COLO668 (cell line): ENCODE measurements at regions not wholly inside any gene's neighbourhood (a gene's known extent, or its start where the extent isn't known, plus 50 kb on each side); places are given as distances from the start of the nearest gene placed in this dataset.
"Not testable (repeated sequence)": the region's sequence is repeated elsewhere in the genome, so short reads cannot be mapped to it uniquely, and the experiment has no call there.

ENCODE experiments used
- DNase-seq: peaks from one replicate; lab custom pipeline; 2025; ENCODE audit not compliant: unreplicated experiment; lab: John Stamatoyannopoulos, UW

DNA sequence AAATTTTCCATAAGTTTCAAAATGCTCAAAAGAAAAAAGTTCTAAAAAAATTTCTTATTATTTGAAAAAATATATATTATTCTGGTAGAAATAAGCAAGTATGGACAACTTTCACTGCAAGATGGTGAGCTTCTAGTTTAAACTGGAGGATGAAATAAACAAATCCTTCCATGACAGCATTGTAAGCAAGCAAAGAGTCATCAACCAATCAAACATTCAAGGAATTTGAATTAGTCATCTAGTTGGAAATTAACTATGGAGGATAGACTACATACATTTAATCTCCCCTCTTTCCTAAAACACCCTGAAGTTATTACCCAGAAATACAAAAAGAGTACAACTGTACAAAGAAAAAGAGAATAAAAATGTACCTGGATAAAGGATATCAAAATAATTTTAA, 51.0 kb upstream of the IRX5 start:
- no peak for DNase-seq

DNA sequence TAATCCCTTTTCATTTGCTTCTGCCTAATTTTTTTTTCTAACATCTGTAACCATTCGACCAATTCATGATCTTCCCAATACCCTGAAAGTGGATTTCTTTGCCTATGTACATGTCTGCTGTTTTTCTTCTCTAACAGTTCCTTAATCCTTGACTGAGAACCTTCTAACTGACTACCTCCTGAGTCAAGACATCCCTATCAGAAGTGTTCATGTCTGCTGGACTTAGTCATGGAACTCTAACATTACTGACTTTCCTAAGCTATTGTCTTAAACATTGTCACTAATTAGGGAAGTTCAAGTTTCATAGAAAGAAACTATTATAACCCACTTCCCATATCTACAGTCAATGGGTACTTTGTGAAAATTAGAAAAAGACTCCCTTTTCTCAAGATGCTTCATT, 52.4 kb upstream of the IRX5 start:
- no peak for DNase-seq

DNA sequence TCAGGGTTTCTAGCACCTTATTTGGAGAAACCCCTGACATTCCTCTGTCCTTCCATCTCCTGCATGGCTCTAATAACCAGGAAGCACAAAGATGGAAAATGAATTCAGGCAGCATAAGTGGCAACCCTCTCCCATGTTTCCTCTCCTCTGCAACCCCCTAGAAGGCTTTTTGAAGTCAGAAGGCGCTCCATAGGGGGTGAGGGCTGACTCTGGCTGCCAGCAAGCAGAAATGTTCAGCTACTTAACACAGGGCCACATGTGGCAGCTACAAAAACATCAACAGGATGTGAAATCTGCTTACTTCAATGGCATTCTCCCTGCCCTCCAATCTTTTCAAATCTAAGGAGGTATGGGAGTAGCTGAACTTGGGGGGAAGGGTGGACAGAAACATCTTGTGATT, 55.2 kb upstream of the IRX5 start:
- DNase-seq, result no peak

DNA sequence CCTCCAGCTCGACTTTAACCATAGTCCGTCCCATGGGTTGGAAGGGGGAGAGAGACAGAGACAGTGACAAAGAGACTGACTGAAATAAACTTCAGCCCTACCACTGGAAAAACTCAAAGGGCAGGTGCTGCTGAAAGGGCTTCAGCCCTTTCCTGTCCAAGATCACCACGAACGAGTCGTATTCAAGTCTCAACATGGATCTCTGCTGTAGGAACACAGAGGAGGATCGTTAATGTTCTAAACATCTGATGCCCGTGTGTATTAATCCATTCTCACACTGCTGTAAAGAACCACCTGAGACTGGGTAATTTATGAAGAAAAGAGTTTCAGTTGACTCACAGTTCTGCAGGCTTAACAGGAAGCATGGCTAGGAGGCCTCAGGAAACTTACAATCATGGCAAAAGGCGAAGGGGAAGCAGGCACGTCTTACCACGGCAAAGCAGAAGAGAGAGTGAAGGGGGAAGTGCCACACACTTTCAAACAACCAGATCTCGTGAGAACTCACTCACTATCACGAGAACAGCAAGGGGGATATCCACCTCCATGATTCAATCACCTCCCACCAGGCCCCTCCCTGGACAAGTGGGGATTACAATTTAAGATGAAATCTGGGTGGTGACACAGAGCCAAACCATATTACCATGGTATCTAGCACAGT, 56.8 kb upstream of the IRX5 start:
- not testable (repeated sequence) for DNase-seq

DNA sequence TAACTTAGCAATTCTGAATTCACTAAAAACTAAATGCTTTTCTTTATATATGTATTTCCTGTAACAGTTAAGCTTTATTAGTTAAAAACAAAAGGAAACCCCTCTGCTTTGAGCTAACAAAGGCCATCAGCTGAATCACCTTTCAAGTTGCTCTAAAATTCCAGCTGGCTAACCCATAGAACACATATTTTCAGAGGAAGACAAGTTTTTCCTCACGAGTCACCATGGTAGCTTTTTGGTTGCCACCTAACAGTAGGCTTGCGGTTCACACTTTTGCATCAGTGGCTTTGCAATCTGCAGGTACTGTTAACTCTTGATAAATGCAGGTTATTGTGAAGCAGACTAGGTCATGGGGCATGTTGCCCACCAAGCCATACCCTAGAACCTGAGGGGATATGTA, 57.6 kb upstream of the IRX5 start:
- no peak for DNase-seq

DNA sequence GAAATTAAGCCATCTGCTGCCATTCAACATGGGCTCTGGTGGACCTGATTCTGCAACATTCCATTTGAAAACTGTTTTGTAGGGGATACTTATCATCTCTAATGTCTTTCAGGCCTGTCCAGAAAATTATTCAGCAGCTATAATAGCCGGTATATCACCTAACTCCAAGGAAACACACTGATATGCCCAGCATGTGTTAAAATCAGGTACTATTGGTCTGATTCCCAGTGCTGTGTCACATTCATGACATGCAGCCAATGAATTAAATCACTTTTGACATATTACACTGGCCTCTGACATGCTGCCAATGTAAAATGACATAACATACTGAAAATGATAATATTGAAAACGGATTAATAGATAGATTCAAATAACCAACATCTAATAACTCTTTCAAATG, 60.5 kb upstream of the IRX5 start:
- no peak for DNase-seq

DNA sequence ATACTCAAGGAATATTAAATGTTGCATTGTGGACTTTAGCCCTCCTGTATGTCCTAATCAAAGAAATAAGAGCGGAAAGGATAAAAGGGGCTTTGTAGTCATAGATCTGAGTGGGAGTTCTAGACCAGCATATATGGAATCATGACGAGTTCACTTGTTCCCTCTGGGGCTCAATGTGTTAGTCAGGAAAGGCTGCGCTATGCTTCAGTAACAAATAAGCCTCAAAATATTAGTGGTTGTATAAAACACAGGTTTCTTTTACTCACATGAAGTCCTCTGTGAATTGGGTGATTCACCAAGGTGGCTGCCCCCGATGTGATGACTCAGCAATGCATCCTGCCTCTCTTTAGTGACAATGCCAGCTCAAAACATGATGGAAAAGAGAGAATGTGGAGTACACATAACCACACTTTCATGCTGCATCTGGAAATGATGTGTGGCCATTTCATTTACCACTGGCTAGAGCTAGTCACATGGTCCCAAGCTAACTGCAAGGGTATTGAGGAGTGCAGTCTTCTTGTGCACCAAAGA, 63.3 kb upstream of the IRX5 start:
- DNase-seq, result no peak

DNA sequence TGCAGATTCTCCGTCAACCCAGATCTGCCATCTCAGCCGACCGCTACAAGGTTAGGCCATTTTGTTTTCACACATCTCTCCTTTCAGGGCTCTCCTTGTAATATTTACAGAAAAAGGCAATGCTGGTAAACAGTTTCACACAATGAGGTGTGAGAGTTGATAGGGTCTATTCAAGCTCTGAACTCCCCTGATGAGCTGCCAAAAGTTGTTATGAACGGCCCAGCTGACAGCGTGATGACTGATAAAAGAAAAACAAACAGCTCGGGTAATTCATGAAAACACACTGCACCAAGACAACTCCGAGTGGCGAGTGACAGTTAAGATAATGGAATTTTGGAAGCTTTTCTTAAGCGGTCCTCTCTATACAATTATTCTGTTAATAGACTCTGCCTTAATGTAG, 68.1 kb upstream of the IRX5 start:
- DNase-seq, result no peak

DNA sequence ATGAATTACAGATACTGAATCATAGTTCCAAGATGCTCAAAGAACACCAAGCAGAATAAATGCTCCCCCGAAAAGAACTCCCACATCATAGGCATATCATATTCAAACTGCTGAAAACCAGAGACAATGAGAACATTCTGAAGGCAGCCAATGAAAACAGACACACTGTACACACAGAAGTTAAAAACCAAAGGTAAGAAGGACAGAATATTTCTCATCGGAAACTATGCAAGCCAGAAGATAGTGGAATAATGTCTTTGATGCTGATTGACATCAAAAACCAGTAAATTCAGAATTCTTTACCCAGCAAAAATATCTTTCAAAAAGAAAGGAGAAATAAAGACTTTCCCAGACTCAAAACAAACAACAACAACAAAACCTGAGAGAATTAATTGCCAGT, 73.8 kb upstream of the IRX5 start:
- DNase-seq, result no peak

DNA sequence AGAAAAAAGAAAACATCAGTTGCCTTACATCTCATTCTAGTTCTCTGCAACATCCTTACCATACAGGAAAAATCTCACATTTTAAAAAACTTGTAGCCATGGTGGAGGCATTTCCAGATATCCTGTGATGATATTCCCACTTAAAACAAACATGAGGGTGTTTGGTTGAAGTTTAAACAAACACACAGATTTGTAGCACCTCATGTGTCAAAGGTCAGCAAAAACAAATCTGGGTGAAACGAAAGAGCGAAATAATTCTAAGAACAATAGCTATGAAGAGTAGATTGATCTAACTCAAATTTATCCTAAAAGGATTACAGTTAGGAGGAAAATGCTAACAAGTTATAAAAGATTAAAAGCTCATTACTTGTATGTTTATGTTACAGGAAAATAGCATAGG, 83.1 kb upstream of the IRX5 start:
- DNase-seq, result no peak

DNA sequence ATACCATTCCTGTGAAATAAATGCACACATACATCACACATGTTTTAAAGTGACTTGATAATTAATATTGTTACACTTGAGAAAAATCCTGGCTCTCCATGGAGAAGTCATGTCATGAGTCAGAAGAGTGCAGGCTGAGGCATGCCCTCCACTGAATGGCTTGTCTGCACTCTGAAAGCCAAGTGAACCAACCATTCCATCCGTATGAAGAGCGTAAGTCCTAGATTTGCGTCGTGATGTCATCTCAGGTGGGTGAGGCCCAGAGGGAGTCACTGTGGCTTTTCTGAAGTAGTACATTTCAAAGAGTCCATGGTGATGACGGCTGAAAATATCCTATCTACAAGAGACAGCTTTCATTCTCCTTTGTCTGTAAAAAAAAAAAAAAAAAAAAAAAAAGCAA, 83.5 kb upstream of the IRX5 start:
- DNase-seq, result no peak

DNA sequence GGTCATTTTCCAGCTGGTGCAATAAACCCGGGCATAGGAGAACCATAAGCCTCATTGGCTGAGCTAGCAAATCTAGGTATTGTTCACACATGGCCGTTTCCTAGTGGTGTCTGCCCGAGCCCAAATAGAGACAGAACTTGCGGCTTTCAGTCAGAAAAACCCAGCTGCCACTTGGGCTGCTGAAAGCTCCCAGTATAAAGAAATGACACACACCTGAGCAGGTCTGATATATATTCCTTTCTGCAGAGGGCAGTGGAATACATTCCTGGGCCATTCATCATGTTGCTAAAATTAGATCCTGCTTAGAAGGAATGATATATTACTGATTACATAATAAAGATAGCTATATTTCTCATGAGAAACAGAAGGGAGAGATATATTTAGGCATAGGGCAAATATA, 83.9 kb upstream of the IRX5 start:
- DNase-seq, result no peak

DNA sequence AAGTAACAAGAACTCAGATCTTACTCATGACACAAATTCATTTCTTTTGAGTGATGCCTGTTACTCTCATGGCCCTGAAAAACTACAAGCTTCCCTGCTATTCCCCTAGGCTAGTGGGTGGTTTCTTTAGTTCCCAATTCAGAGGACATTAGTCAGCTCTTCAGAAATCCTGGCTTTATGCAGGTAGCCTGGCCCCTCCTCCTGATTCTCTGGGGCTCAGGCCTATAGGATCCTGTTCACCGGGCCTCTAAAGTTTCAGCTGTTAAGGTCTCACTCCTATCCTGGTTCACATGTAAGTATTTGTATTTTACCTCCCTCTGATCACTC, 87.3 kb upstream of the IRX5 start:
- DNase-seq, result no peak

DNA sequence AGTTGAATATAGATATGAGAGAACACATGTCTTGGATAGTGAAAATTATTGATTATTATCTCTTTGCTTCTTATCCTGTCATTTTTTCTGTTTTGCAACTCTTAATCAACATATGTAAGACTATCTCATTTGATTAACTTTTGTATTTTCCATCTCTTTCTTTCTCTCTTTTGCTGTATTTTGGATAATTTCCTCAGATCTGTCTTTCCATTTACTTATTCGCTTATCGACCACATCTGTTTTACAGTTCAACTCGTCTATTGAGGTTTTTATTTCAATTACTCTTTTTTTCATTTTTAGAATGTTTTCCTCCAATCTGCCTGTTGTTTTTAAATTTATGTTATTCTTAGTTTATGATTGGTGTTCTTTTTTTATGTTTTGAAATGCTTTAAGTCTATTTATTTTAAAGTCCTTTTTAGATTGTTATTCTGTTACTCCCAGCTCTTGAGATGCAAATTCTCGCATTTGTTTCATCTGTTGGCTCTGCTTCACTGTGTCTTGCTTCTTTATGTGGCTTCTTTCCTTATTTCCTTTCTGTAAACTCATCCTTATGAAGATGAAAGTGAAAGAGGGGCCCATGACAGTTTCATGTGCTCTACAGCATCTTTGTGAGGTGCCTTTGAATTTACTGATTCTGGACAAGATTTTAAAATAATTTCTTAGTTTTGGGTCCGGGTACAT, 87.8 kb upstream of the IRX5 start:
- no peak for DNase-seq

DNA sequence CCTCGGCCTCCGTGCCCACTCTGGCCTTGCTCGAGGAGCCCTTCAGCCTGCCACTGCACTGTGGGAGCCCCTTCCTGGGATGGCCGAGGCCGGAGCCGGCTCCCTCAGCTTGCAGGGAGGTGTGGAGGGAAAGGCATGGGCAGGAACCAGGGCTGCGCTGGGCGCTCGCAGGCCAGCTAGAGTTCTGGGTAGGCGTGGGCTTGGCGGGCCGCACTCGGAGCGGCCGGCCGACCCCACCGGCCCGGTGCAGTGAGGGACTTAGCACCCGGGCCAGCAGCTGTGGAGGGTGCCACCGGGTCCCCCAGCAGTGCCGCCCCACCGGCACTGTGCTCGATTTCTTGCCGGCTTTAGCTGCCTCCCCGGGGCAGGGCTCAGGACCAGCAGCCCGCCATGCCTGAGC, 101.0 kb upstream of the IRX5 start:
- no peak for DNase-seq

DNA sequence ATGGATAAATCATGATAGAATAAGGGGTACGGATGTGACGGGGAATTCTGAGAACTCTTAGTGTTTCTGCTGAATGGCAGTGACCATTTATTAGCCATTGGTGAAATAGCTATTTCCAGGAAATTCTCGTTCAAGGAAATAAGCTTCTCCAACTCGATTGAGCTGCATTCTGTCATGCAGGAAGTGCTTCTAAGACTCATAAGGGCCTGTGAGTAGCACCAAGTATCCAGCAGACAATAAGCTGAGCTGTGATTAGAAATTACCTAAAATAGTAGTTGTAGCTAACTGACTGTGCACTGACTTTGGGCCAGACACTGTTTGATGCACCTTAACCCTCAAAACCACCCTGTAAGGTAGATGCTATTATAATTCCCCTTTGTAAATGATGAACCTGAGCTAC, 107.8 kb upstream of the IRX5 start:
- DNase-seq, result no peak

DNA sequence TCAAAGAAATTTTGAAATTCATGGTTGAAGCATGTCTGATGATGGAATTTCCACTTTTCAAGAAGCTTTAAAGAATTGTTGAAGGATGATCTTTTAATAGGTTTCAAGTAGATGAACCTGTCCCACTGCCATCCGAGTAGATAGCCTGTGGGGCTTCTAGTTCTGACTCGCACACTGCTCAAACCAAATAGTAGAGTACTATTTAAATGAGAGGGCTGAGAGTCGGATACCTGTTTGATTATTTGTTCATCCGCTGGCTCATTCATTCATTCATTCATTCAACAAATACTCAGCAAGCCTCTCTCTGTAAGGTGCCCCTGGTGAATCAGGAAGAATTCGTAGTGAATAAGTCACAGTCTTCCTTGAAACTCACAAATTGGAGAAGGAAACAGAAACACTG, 108.2 kb upstream of the IRX5 start:
- no peak for DNase-seq

DNA sequence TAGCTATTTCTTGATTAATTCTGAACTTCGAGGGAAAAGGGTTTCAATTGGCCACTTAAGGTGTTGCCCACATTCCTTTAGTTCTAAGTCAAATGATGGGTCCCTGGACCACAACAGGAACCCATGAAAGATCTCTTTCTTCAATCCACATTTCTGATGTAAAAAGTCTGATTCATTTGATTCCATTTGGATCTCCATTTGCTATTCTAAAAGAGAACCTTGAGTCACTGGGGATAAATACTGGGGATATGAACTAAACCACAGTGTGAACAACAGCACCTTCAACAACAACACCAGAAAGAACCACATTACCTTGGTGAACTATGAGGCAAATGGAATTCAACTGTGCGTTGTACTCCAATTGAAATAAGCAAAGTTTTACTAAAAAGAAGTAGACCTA, 108.9 kb upstream of the IRX5 start:
- no peak for DNase-seq

DNA sequence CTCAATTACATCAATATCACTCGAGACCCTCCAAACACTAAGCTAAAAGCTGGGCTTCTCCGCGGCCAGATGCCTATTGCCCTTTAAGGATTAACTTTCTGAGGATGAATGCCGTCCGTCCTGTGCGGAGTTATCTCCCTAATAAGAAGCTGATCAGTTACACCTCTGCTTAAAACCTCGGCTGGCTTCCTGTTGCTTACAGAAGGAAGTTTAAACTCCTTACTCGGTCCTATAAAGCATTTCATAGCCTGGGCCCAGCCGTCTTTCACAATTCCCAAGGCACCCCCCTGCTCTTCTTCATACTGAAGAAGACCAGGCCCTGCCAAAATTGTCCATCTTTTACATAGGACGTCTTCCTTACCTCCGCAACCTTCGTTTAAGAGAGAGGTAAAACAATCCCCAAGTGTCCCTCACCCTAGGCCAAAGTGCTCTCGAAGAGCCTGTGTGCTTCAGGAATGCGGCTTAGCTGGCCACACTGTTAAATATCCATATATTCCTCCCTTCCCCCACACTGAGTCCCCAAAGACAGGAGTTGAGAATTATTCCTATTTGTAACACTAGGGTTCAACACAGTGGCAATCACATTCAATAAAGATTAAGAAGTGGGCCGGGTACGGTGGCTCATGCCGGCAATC, 112.6 kb upstream of the IRX5 start:
- DNase-seq, result no peak

DNA sequence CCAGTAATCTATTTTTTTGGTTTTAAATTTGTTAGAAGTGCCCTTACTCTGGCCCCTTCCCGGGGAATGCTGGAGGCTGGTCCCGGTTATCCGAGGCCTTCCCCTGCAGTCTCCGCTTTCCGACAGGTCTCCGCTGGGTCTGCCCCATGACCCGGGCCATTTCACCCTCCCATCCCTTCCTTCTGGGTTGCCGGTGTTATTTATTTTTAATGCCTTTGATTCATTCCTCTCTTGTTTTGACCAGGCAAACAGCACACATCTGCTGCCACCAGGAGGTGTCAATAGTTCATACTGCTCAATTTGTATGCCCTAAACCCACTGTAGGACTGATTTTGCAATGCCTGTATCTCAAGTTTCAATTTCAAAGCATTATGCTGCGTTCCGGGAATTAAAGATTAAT, 113.2 kb upstream of the IRX5 start:
- no peak for DNase-seq

DNA sequence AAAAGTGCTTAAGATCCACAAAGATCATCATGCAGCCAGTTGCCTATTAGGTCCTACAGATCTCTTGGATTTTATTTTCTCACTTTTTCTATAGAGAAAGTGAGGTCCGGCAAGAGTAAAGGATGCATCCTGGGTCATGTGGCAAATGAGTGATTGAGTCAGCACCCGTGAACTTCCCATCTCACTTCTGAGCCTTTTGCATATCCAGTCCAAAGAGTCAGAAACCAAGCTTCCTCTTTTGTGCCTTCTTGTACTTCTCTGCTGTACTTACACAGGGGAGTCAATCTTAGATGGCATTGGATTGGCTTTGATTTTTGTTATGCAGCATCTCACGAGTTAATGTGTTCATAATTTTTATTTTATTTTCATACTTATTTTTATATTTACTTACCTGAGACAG, 114.2 kb upstream of the IRX5 start:
- no peak for DNase-seq

DNA sequence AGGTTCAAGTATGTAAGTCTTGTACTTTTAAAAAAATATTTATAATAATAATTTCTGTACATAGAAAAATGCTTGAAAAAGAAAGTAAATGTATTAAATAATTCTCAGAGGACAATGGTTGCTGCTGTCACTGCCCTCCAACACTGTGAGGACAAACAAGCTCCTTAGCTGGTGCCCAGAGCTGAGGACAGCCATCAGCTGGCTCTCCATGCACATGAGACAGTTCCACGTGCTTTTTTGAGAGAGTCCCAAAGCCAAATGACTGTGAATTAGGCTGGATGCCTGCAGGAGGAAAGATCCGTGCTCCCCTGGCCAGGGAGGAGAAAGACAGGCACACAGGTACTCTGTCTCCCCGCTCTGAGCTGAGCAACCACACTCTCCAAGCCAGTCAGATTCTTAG, 115.5 kb upstream of the IRX5 start:
- DNase-seq, result no peak

DNA sequence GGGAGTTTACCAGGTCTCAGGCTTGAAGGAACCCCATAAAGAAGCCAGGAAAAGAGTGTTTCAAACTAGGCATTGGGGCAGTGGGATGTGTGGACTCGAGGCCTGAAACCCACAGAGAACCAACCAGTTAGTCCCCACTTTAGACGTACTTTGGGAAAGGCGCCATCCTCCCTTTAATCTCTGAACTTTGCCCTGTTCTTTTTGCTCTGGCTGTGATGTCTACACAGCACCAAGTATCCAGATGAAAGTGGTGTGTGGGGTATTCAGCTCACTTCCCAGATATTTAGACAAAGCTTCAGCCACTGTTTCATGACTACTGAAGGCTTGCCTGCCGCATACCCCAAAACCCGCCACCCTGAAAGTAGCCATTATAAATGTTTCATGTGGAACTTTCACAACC, 116.9 kb upstream of the IRX5 start:
- no peak for DNase-seq
